Right atrium auricular region (tissue), 2 donors: ENCODE measurements at regions not wholly inside any gene's neighbourhood (a gene's known extent, or its start where the extent isn't known, plus 50 kb on each side); places are given as distances from the start of the nearest gene placed in this dataset.

Experiments
- DNase-seq: peaks from one replicate; pipeline ENCODE4 v3.0.0-alpha.2; 2019; ENCODE audit warnings: low spot score
- H3K27ac ChIP-seq, 2 donors: fragments of 200-600 bp; sonication (generic); 1 replicate in 1 of 2; 2 replicates in 1 of 2; pipeline ENCODE4 v1.5.1; 2016 to 2019
- H3K27me3 ChIP-seq, 2 donors: fragments of 200-600 bp; sonication (generic); one replicate each; pipeline versions ENCODE4 v1.5.1 to v1.6.0; 2017 to 2019
- H3K36me3 ChIP-seq: fragments of 200-600 bp; sonication (generic); one replicate; pipeline ENCODE4 v1.5.1; 2016
- H3K4me1 ChIP-seq, 2 donors: fragments of 200-600 bp; sonication (generic); one replicate each; pipeline versions ENCODE4 v1.5.1 to v1.6.0; 2017 to 2019
- H3K4me3 ChIP-seq, 2 donors: fragments of 200-600 bp; sonication (generic); 1 replicate in 1 of 2; 2 replicates in 1 of 2; pipeline ENCODE4 v1.5.1; 2017 to 2019; ENCODE audit warnings: mild to moderate bottlenecking in 1 of 2, moderate library complexity in 1 of 2
- H3K9me3 ChIP-seq, 2 donors: fragments of 200-600 bp; sonication (generic); one replicate each; pipeline ENCODE4 v1.5.1; 2019
- TF ChIP-seq, protein P1 (sequence below), 2 donors: fragments of 200-600 bp; sonication (generic); IDR thresholded peaks; one replicate each; pipeline ENCODE4 v1.5.1; 2019; ENCODE audit warnings: antibody characterized with exemption in 2 of 2

DNA sequence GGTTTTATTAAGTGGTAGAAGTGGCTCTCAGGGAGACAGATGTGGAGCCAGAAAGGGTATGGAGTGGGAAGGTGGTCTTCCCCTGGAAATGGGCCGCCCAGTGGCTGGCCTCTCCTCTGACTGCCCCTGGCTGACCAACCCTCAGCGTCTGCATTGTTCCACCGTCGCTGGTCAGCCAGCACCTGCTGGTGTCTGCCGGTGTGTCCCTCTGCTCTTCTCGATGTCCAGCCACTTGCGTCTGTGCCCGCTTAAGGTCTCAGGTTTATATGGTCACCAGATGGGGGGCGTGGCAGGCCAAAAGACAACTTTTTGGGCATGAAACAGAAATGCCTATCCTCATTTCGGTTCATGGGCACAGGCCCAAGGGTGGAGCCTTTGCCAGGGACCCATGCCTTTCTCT, 1221.5 kb downstream of the JRKL start:
- Histone ChIP-seq H3K36me3 (no peaks in the 10 kb centered on the region), H3K9me3 (peaks cover 0 to 17% of the 10 kb centered on the region in 2 donors), H3K4me1 (no peaks in the 10 kb centered on the region), H3K27me3 (no peaks in the 10 kb centered on the region), H3K4me3 (no peak overlapping the region), H3K27ac (no peak overlapping the region)
- no peak for DNase-seq
- TF ChIP-seq, protein P1, sequence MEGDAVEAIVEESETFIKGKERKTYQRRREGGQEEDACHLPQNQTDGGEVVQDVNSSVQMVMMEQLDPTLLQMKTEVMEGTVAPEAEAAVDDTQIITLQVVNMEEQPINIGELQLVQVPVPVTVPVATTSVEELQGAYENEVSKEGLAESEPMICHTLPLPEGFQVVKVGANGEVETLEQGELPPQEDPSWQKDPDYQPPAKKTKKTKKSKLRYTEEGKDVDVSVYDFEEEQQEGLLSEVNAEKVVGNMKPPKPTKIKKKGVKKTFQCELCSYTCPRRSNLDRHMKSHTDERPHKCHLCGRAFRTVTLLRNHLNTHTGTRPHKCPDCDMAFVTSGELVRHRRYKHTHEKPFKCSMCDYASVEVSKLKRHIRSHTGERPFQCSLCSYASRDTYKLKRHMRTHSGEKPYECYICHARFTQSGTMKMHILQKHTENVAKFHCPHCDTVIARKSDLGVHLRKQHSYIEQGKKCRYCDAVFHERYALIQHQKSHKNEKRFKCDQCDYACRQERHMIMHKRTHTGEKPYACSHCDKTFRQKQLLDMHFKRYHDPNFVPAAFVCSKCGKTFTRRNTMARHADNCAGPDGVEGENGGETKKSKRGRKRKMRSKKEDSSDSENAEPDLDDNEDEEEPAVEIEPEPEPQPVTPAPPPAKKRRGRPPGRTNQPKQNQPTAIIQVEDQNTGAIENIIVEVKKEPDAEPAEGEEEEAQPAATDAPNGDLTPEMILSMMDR (IDR thresholded peaks at IDR 0.05) = no peak

DNA sequence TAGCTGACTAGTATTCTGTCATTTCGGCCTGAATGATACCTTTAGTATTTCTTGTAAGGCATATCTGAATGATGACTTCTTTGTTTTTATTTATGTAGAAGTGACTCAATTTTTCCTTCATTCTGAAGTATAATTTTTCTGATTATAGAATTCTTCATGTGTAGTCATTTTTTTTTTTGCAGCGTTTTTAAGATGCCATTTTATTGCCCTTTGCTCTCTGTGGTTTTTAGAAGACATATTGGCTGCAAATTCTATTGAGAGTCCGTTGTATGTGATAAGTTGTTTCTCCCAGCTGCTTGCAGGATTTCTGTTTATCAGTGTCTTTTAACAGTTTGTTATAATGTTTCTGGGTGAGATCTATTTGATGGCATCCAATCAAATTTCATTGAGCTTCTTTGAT, 1224.8 kb downstream of the JRKL start:
- DNase-seq = no peak
- Histone ChIP-seq H3K9me3 (peaks cover 0 to 18% of the 10 kb centered on the region in 2 donors), H3K27me3 (no peaks in the 10 kb centered on the region), H3K36me3 (no peaks in the 10 kb centered on the region), H3K4me3 (no peak overlapping the region), H3K4me1 (no peaks in the 10 kb centered on the region), H3K27ac (no peak overlapping the region)
- TF ChIP-seq, protein P1 (IDR thresholded peaks at IDR 0.05) = no peak

DNA sequence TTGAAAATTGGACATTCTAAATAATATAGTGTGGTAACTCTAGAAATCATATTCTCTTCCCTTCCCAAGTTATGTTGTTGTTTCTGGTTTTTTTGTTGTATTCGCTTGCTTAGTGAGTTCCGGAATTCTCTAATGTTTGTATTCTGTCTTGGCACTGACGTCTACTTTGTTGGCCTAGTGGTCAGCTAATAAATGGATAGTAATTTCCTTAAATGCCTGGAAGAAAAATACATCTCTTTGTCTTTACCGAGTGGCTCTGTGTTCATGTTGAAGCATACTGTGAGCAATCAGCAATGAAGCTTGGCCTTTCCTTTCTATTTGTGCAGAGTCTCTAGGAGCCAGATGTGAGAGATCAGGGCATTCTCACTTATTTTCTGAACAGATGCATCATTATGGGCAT, 1225.7 kb downstream of the JRKL start:
- DNase-seq = no peak

DNA sequence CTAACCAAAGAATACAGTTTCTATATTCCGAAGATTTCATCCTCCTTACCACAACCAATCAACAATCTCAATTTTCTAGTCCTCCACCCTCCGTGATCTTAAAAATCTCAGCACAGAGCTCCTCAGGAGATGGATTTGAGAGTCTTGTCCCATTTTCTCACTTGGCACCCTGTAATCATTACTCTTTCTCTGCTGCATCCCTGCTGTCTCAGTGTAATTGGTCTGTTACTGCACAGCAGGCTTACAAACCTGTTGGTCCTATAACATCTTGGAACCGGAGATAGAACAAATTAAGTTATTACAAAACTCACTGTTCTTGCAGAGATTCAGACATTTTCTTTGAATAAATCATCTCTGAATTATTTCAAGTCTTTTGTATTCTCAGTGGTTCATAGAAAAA, 1227.2 kb downstream of the JRKL start:
- TF ChIP-seq, protein P1 (IDR thresholded peaks at IDR 0.05) = no peak
- Histone ChIP-seq H3K4me3 (no peak overlapping the region), H3K27me3 (no peaks in the 10 kb centered on the region), H3K36me3 (no peaks in the 10 kb centered on the region), H3K4me1 (no peaks in the 10 kb centered on the region), H3K27ac (no peak overlapping the region), H3K9me3 (peaks cover 0 to 8% of the 10 kb centered on the region in 2 donors)
- no peak for DNase-seq

More for the DNA sequence above, 1225.7 kb downstream of the JRKL start:
- H3K36me3 ChIP-seq = no peaks in the 10 kb centered on the region
- no peaks in the 10 kb centered on the region for H3K27me3 ChIP-seq
- no peak overlapping the region for H3K4me3 ChIP-seq
- peaks cover 0 to 14% of the 10 kb centered on the region in 2 donors for H3K9me3 ChIP-seq
- no peak overlapping the region for H3K27ac ChIP-seq
- H3K4me1 ChIP-seq = no peaks in the 10 kb centered on the region
- TF ChIP-seq, protein P1 (IDR thresholded peaks at IDR 0.05) = no peak

DNA sequence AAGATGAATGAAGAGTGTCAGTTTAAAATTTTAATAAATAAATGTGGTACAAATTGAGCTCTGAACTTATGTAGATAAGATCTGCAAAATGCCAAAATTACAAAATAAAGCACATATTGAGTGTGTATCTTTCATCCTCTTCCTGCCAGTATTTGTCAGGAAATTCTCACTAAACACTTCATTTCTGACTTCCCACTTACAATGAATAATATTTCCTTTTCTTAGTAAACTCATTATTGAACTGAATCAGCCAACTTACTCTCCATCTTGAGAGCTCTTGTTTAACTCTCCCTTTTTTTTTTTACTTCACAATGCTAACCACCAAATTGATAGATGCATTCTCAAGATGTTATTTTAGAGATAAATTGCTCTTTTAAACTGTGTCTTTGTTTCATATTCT, 1230.2 kb downstream of the JRKL start:
- H3K27me3 ChIP-seq = no peaks in the 10 kb centered on the region
- no peaks in the 10 kb centered on the region for H3K4me1 ChIP-seq
- DNase-seq = no peak
- TF ChIP-seq, protein P1 (IDR thresholded peaks at IDR 0.05) = no peak
- H3K4me3 ChIP-seq = no peak overlapping the region
- peaks cover 0 to 8% of the 10 kb centered on the region in 2 donors for H3K9me3 ChIP-seq
- no peak overlapping the region for H3K27ac ChIP-seq
- no peaks in the 10 kb centered on the region for H3K36me3 ChIP-seq

DNA sequence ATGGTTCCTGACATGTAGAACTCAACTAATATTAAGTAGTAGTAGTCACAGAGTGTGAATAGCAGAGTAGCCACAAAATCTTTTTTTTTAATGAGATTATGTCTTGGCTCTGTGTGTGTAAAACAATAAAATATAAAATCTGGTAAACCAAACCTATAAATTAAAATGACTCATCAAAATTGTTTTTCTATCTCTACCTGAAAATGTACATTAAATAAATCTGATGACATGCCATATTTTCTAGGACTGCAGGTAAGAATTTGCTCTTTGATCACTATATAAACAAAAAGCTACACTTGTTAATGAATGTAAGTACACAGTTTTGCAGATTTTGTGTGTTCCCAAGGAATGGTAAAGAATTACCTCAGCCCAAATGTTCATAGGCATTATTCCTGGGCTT, 1231.5 kb downstream of the JRKL start:
- DNase-seq = no peak
- Histone ChIP-seq H3K27me3 (no peaks in the 10 kb centered on the region), H3K36me3 (no peaks in the 10 kb centered on the region), H3K4me3 (no peak overlapping the region), H3K4me1 (no peaks in the 10 kb centered on the region), H3K27ac (no peak overlapping the region), H3K9me3 (peaks cover 0 to 8% of the 10 kb centered on the region in 2 donors)
- TF ChIP-seq, protein P1 (IDR thresholded peaks at IDR 0.05) = no peak
